H54 (cell line): ENCODE measurements at regions not wholly inside any gene's neighbourhood (a gene's known extent, or its start where the extent isn't known, plus 50 kb on each side); places are given as distances from the start of the nearest gene placed in this dataset.
"Not testable (repeated sequence)": the region's sequence is repeated elsewhere in the genome, so short reads cannot be mapped to it uniquely, and the experiment has no call there.

Experiments used
- DNase-seq: peaks from one replicate; pipeline ENCODE4 v3.0.0; 2011; ENCODE audit warnings: low spot score, mixed read lengths; ENCODE audit not compliant: insufficient read length
- FAIRE-seq: peaks from 3 replicates; lab custom pipeline; 2011; peaks lifted over from hg19 to GRCh38; lab: Jason Lieb, UNC
- POLR2A ChIP-seq: IDR thresholded peaks from 2 replicates; pipeline ENCODE4 v1.6.1; 2011; ENCODE audit warnings: low read depth, mild to moderate bottlenecking, low read length

DNA sequence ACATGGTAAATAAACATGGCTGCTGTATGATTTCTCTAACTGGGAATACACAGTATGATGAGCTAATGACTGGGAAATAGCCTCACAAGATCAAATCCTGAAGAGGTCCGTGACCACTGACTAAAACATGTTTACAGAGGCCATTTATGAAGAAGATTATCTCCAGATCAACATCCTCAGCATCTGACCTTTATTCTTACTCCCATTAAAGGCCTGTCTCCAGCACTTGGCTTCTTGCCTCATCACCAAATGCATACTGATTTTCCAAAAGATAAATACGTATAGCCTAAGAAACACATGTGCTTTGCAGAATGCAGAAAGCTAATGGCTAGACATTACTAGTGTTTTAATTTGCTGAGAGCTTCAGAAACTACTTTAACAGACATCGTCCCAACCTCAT, 108.0 kb upstream of the TSLP start:
- TF ChIP-seq POLR2A: no peak
- DNase-seq: no peak
- no peak for FAIRE-seq

DNA sequence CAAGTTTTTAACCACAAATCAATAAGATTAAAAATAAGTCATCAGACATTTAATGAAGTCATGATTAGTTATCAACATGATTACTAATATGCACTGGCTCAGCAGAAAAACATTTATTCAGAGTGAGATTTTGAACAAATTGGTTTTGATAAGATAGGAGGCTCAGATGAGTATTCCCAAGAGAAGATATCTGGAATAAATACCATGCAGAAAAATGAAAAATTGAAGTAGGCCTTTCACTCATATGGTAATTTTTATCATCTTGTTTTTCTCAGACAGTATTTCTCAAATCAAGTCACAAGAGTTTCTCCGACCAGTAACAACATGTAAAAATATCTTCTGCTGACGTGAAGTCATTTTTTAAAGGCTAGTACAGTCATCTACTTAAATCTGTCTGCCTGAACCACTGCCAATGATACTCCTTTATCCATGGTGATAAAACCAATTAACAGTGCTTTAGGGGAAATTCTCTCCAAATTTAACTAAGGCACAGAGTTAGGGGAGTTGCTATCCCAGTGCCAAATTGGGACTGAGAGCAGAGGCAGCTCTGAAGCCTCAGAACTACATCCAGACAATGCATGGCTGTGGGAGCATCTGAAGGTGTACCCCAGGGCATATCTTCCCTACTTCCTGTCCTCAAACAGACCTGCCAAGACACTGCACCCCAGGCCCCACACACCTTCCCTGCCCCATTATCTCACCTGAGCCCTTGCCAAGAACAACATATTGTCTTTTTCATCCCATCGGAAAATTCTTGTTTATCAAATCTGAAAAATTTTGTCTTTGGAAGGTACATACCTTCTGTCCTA, 105.5 kb upstream of the TSLP start:
- TF ChIP-seq POLR2A: no peak
- DNase-seq (no peak), FAIRE-seq (no peak)

GRCh38 chr5:110968246-110969005, 103.1 kb upstream of the TSLP start:
- no peak for TF ChIP-seq POLR2A
- DNase-seq: no peak
- no peak for FAIRE-seq

GRCh38 chr5:110969502-110969901, 102.0 kb upstream of the TSLP start:
- no peak for TF ChIP-seq POLR2A
- FAIRE-seq: no peak
- DNase-seq: no peak

DNA sequence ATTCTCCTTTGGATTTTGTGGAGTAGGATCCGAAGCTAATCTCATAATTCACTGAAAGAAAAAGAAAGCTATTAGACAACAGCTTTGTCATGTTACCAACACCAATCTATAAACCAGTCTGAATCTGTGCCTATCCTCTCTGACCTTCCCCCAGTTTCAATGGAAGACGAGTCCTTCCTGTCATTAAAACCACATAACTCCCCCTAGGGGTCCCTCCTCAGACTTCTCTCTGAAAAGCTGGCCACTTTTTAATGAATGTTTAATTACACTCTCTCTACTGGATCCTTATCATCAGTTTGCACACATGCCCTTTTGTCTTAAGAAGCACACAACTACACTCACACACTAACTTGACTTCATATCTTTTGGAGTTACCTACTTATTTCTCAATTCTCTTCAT, 98.0 kb upstream of the TSLP start:
- no peak for FAIRE-seq
- no peak for DNase-seq
- TF ChIP-seq POLR2A: no peak

DNA sequence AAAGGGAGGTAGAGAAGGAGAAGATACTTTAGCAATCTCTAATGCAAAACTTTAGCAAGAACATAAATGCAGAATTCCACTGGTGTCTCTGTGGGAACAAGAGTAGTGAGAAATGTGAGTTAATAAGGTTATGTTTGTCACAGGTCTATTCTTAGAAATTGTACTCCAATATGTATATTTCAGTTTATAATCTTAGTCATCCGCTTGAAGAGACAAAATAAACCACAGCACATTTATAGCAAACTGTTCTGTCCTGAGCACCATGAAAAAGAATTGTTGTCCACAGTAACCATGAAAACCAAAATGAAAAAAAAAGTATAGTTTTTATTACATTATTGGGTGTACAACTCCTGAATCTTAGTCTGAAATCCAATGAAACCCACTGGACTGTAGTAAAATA, 93.6 kb upstream of the TSLP start:
- no peak for TF ChIP-seq POLR2A
- DNase-seq (no peak), FAIRE-seq (no peak)

- DNase-seq: not testable (repeated sequence)
Measured at GRCh38 chr5:110985882-110986281, 85.6 kb upstream of the TSLP start.

GRCh38 chr5:110987573-110987972, 83.9 kb upstream of the TSLP start:
- not testable (repeated sequence) for FAIRE-seq, DNase-seq

More at GRCh38 chr5:110985882-110986281, 85.6 kb upstream of the TSLP start:
- not testable (repeated sequence) for FAIRE-seq

GRCh38 chr5:110996742-110997141, 74.8 kb upstream of the TSLP start:
- no peak for TF ChIP-seq POLR2A
- no peak for DNase-seq
- no peak for FAIRE-seq

DNA sequence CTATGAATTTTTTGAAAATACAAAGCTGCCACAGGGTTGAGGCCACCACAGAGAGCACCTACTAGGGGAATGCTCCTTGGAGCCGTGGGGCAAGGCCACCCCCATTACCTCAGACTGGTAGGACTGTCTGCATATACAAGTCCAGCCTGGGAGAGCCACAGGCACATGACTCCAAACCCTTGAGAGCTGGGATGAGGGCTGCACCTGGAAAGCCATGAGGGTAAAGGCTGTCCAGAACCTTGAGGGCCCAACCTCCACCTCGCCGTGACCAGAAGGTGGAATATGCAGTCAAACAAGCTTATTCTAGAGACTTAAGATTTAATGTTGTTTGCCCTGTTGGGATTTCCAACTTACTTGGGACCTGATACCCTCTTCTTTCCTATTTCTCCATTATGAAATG, 69.5 kb upstream of the TSLP start:
- FAIRE-seq: no peak
- no peak for DNase-seq
- TF ChIP-seq POLR2A: no peak

- DNase-seq (no peak), FAIRE-seq (no peak)
- no peak for TF ChIP-seq POLR2A
Measured at GRCh38 chr5:111003623-111004022, 67.9 kb upstream of the TSLP start.

DNA sequence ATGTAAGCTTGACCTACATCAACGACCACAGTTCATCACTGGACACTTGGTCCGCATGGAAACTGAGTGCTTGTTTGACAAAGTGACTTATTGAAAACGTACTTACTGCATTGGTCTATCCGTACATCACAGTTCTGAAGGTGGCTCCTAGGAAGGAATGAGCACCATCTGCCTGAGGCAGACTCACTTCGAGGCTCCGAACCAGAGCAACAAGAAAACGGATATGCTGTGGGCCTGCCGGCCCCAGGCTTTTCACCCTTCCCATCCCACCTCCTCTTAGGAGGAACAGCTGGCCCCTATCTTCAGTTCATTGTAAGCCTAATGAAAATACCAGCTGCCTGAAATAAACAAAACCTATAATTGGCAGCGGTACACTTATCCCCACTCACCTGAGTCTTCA, 67.2 kb upstream of the TSLP start:
- no peak for TF ChIP-seq POLR2A
- FAIRE-seq (no peak), DNase-seq (no peak)

- no peak for TF ChIP-seq POLR2A
- DNase-seq (no peak), FAIRE-seq (no peak)
Measured at GRCh38 chr5:111010783-111011182, 60.7 kb upstream of the TSLP start.

DNA sequence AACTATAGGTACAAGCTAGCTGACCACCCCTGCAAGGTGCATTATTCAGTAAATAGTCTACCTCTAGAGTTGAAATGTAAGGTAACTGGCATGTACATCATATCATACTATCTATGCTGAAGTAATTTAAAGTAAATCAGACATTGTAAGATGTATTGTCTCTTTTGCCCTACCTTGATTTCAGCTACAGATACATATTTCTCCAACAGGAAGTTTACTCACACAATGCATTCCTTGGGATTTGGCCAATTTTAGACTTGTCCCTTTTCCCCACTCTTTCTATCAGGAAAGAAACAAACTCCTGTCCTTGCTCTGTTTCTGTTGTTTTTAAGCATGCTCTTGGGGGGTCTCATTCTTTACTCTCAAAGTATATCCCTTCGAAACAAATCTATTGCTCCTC, 58.5 kb upstream of the TSLP start:
- no peak for DNase-seq
- TF ChIP-seq POLR2A: no peak
- no peak for FAIRE-seq

GRCh38 chr5:111016801-111017200, 54.7 kb upstream of the TSLP start:
- no peak for TF ChIP-seq POLR2A
- DNase-seq (no peak), FAIRE-seq (no peak)
